Adrenal gland (tissue), 9 donors: ENCODE measurements at regions not wholly inside any gene's neighbourhood (a gene's known extent, or its start where the extent isn't known, plus 50 kb on each side); places are given as distances from the start of the nearest gene placed in this dataset.

Source experiments
- DNase-seq, 7 donors: peaks; one replicate each; pipeline ENCODE4 v3.0.0-alpha.2; 2019 to 2020
- H3K27ac ChIP-seq, 5 donors: fragments of 200-600 bp; sonication (generic) in 4 of 5; 1 replicate in 3 of 5; 2 replicates in 2 of 5; pipeline versions ENCODE4 v1.5.1 to v1.8.0; 2016 to 2020; ENCODE audit warnings: mild to moderate bottlenecking in 1 of 5
- H3K27me3 ChIP-seq: fragments of 200-600 bp; 2 replicates; pipeline ENCODE4 v1.8.0; 2021
- H3K36me3 ChIP-seq, 2 donors: fragments of 200-600 bp; replicated peaks in 1 of 2; 1 replicate in 1 of 2; 2 replicates in 1 of 2; pipeline versions ENCODE4 v1.5.1 to v1.8.0; 2018 to 2022
- H3K4me1 ChIP-seq, 2 donors: fragments of 200-600 bp; replicated peaks in 1 of 2; 1 replicate in 1 of 2; 2 replicates in 1 of 2; pipeline versions ENCODE4 v1.5.1 to v1.8.0; 2018 to 2021
- H3K4me3 ChIP-seq, 4 donors: fragments of 200-600 bp; sonication (generic) in 3 of 4; one replicate each; pipeline ENCODE4 v1.5.1; 2016 to 2018
- H3K9me3 ChIP-seq, 3 donors: fragments of 200-600 bp; sonication (generic) in 1 of 3; replicated peaks in 1 of 3; 1 replicate in 2 of 3; 2 replicates in 1 of 3; pipeline versions ENCODE4 v1.5.1 to v1.8.0; 2016 to 2021
- CTCF ChIP-seq, 6 experiments: fragments of 450-650 bp in 4 of 6; fragments of 200-600 bp in 2 of 6; sonication (generic) in 1 of 6; IDR thresholded peaks; 1 replicate in 5 of 6; 2 replicates in 1 of 6; pipeline versions ENCODE4 v1.5.1 to v1.8.0; 2016 to 2021; ENCODE audit warnings: antibody characterized with exemption in 6 of 6, mild to moderate bottlenecking in 2 of 6, moderate library complexity in 1 of 6
- POLR2A ChIP-seq, 2 donors: fragments of 450-650 bp; IDR thresholded peaks; one replicate each; pipeline ENCODE4 v1.6.1; 2017; ENCODE audit warnings: antibody characterized with exemption in 2 of 2, mild to moderate bottlenecking in 2 of 2, moderate library complexity in 1 of 2
- WGBS, 4 donors: extraction: QIAGEN DNeasy Blood & Tissue Kit in 2 of 4; methylation state at CpG; one replicate each; pipeline versions ENCODE4 v1.1.5 to v1.1.7; 2013 to 2017; 5-methylcytosine and 5-hydroxymethylcytosine counted together
- intact Hi-C, 2 donors: fragments of 100-400 bp; cut with DNase I; formaldehyde crosslinking; loops; one replicate each; pipeline versions ENCODE4 v1.14.1 to v1.15.0; 2022 to 2023
- donor health status: healthy with polysubstance abuse.
- donor health status: Bipolar disorder and iron deficiency.
- donor health status: DM: yes; HTN: yes; CAD: no.
- donor health status: DM: no; HTN: no; CAD: no.
- donor health status: DM: no; HTN: no; CAD: no.

GRCh38 chr6:170464524-170464979 is 88.6 kb downstream of the PSMB1 start:
- WGBS, 4 donors = 84 to 94% (median 88%) methylated on average over 6 to 7 of the region's 7 CpGs
- no peaks in the 10 kb centered on the region for H3K9me3 ChIP-seq
- TF ChIP-seq POLR2A (IDR thresholded peaks at IDR 0.05) = no peak
- no peak for TF ChIP-seq CTCF (IDR thresholded peaks at IDR 0.05)
- H3K27ac ChIP-seq = no peak overlapping the region
- intact Hi-C loops = no loop called here
- no peaks in the 10 kb centered on the region for H3K4me1 ChIP-seq
- H3K27me3 ChIP-seq = no peaks in the 10 kb centered on the region
- no peaks in the 10 kb centered on the region for H3K36me3 ChIP-seq
- DNase-seq = no peak
- H3K4me3 ChIP-seq = no peak overlapping the region

GRCh38 chr6:170464080-170464479 is 89.0 kb downstream of the PSMB1 start:
- H3K4me3 ChIP-seq = no peak overlapping the region
- no peak overlapping the region for H3K27ac ChIP-seq
- no peaks in the 10 kb centered on the region for H3K9me3 ChIP-seq
- H3K36me3 ChIP-seq = no peaks in the 10 kb centered on the region
- no peak for TF ChIP-seq CTCF (IDR thresholded peaks at IDR 0.05)
- no peak for TF ChIP-seq POLR2A (IDR thresholded peaks at IDR 0.05)
- intact Hi-C loops = no loop called here
- no peaks in the 10 kb centered on the region for H3K4me1 ChIP-seq
- H3K27me3 ChIP-seq = no peaks in the 10 kb centered on the region
- WGBS, 4 donors = 83 to 89% (median 87%) methylated on average over 9 of the region's 9 CpGs
- no peak for DNase-seq

- intact Hi-C loops = no loop called here
Measured at GRCh38 chr6:170463101-170463721, 89.9 kb downstream of the PSMB1 start.

GRCh38 chr6:170462366-170463020 is 90.6 kb downstream of the PSMB1 start:
- H3K9me3 ChIP-seq = no peaks in the 10 kb centered on the region

More at GRCh38 chr6:170463101-170463721, 89.9 kb downstream of the PSMB1 start:
- Histone ChIP-seq H3K4me3 (no peak overlapping the region), H3K27ac (no peak overlapping the region), H3K36me3 (no peaks in the 10 kb centered on the region), H3K4me1 (no peaks in the 10 kb centered on the region), H3K27me3 (no peaks in the 10 kb centered on the region), H3K9me3 (no peaks in the 10 kb centered on the region)
- DNase-seq = peak in 1 of 7 donors; percentile 64
- 84 to 92% (median 88%) methylated on average over 10 to 22 of the region's 22 CpGs for WGBS, 4 donors
- no peak for TF ChIP-seq POLR2A (IDR thresholded peaks at IDR 0.05)
- no peak for TF ChIP-seq CTCF (IDR thresholded peaks at IDR 0.05)

More at GRCh38 chr6:170462366-170463020, 90.6 kb downstream of the PSMB1 start:
- intact Hi-C loops = no loop called here
- no peaks in the 10 kb centered on the region for H3K36me3 ChIP-seq
- WGBS, 4 donors = 70 to 87% (median 83%) methylated on average over 4 to 7 of the region's 7 CpGs
- H3K27me3 ChIP-seq = no peaks in the 10 kb centered on the region
- TF ChIP-seq POLR2A (IDR thresholded peaks at IDR 0.05) = no peak
- TF ChIP-seq CTCF (IDR thresholded peaks at IDR 0.05) = no peak
- no peaks in the 10 kb centered on the region for H3K4me1 ChIP-seq
- H3K4me3 ChIP-seq = no peak overlapping the region
- no peak overlapping the region for H3K27ac ChIP-seq
- DNase-seq = no peak
